GM19328 (cell line): ENCODE measurements at regions not wholly inside any gene's neighbourhood (a gene's known extent, or its start where the extent isn't known, plus 50 kb on each side); places are given as distances from the start of the nearest gene placed in this dataset.

ENCODE experiments used
- ATAC-seq: cut with Tn5 transposase; IDR thresholded peaks from one replicate; pipeline ENCODE4 v1.9.1; 2021; ENCODE audit warnings: mild to moderate bottlenecking, moderate library complexity; ENCODE audit not compliant: unreplicated experiment

DNA sequence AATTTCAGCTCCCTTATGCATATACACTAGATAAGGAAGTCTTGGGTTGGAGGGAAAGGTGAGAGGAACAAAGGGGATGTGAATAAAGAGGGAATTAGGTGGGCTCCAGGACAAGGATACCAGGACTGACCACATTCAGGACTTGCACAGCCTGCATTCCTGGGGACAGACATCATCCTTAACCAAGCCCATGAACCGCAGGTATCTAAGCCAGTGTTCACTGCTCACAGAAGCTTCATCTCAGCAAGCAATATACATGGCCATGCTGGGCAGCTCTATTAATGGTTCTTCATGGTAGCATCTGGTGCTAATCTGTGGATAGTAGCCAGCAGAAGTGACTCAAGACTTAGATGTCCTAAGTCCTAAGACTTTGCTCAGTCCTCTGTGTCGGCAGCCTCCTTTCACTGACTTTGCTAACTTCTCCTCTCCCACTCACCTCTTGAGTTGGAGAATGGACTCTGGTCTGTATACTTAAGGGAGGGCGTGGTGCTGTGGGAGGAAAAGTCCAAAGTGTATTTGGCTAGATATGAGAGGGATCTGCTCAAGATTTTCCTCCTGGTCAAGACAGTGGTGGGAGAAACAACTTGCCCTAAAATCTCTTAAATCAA lies 136.1 kb downstream of the ASCL1 start:
- ATAC-seq = no peak

- no peak for ATAC-seq
Observed at GRCh38 chr12:103097496-103097895, 140.0 kb downstream of the ASCL1 start.

DNA sequence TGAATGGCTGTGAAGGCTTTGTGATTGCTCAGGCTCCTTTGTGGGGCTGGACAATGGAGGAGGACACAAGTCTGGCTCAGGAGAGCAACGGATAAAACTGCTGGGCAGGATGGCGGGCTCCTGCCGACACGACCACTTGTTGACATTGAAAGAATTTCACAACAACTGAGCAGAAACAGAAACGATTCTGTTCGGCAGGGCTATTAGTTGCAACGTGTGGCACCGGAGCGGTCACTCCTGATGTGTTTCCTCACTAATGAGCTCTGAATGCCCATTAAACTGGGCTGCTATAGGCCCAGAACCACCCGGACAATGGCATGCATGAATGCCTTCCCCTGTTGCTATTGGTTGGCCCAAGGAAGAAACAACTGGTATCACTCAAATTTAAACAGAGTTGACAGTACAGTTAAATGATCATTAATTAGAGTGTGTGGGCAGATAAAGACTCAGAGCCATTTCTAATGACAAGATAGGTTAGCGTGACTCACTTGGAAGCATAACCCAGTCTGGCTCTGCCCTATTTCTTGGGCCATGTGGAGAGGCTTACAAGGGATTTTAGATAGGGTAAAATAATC lies 142.9 kb downstream of the ASCL1 start:
- no peak for ATAC-seq

DNA sequence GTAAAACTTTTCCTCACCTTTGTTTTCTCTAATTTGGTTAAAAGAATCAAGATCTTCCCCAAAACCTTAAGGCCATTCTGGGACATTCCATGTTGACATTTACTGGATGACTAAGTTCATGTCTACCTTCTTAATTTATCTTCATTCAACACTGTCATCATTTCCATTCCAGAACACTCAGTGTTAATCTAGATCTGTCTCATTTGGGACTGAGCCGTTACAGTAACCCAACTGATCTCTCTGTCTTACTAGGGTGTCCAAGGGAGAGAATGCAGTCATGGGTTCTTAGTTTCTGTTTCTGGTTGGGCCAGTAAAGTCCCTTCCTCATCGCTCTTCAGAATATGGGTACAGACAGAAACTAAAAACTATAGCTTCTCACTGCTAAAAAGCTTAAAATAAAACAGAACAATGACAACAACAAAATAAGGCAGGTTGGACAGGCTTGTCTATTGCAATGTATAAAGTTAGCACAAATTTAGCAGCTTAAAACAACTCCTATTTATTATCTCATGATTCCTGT lies 144.8 kb downstream of the ASCL1 start:
- peak; percentile 76 for ATAC-seq

DNA sequence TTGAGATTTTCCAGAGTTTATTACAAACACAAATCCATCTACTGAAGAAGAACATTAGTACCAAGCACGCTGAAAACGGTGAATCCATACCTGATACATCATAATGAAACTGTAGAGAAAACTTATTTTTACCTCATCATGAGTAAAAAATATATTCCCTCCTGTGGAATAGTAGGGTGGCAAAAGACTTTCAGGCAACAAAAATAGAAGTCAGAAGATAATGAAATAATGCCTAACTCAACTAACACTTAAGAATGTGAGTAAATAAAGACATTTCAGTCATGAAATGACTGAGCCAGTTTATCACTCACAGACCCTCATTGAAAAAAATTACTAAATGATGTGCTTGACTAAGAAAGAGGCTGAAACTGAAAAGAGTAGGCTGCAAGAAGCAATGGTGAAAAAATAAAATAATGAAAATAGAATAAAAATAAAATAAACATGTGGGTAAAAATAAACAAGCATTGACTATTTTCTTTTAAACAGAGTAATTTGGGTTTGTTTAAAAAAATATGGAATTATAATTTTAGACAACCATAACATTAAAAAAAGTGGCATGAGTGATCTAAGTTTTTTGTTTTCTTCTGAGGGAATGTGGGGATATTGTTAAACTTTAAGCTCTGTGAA lies 148.6 kb downstream of the ASCL1 start:
- ATAC-seq = peak; percentile 55

GRCh38 chr12:103109861-103110260 lies 152.4 kb downstream of the ASCL1 start:
- ATAC-seq = no peak

DNA sequence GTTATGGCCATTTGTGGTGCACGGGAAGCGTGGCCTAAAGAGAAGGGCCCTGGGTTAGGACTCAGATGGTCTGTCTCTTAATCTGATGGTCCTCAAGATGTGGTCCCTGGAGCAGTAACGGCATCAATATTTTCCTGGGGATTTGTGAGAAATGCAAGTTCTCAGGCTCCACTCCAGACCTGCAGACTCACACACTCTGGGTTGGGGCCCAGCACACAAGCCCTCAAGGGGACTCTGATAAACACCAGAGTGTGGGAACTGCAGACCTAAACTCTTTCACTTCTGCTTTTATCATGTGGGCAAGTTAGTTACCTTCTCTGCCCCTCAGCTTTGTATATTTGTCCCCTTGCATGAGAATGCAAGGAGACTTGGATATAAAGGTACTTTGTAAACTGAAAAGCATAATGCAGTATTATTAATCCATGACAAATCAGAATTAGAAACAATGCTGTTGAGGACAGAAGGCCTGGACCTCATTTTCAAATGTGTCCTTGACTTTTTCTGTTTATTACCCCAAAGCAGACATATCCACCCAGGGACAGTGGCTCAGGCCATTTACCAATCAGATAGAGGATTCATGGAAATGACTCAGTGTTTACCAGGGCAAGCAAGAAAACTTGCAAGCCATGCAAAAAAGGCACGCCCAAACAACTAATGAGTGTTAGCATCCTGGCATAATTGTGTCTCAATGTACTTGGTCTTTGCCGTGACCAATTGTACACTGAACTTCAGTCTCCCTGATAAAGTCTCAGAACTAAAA lies 157.0 kb downstream of the ASCL1 start:
- ATAC-seq = peak; percentile 97

- no peak for ATAC-seq
Observed at GRCh38 chr12:103128862-103129501, 171.5 kb downstream of the ASCL1 start.

DNA sequence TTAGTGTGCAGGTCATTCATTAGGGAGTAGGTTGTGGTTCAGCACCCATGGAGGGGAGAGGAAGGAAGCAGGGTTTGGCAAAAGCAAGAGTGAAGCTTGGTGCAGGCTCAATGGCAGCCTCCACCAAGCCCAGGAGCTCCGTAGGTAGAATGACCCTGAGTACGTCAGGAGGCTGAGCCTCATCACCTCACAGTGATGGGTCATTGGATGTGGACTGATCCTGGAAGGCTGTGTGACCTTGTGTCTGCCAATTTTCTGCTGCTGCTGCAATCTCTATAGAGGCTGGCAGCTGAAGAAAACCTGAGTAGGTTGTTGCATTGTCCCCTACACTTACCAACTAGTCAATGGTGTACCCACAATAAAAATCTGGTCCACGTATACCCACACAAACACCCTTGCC lies 173.1 kb downstream of the ASCL1 start:
- ATAC-seq = no peak

- no peak for ATAC-seq
Observed at GRCh38 chr12:103138538-103138937, 181.1 kb downstream of the ASCL1 start.

DNA sequence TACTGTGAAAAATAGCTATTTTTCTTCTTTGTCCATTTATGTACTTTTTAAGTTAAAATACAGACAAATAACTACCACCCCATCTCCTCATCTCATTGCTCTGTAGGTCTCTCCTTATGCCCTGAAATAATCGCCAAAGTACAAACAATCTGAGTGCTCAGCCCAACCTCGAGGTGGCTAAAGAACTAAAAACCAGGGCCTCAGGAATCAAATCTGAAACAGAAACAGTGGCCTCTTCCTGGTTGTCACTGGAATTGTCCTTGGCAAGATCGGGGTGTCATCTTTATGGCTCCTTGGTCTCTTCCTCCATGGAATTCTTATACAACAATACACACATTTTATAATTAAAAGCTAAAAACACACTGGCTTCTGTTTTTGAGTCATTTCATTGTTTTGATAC lies 182.4 kb downstream of the ASCL1 start:
- no peak for ATAC-seq

- no peak for ATAC-seq
Observed at GRCh38 chr12:103140286-103140685, 182.8 kb downstream of the ASCL1 start.

DNA sequence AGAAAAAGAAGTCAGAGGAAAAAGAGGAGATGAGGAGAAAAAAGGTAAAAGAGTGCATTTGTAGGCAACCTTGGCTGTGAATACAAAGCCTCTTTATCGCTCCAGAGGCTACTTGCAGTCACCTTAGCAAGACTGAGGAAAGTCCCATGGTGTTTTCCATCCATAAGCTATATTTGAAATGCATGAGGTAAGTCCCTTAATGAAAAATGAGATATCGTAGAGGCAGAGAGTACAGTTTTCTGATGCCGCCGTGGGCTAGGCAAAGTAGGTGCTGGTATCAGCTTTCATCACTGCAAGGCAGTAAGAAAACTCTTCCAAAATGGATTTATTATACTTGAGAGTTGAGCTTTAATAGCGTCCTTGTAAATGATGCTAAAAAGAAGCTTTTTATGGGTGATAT lies 186.8 kb downstream of the ASCL1 start:
- no peak for ATAC-seq

DNA sequence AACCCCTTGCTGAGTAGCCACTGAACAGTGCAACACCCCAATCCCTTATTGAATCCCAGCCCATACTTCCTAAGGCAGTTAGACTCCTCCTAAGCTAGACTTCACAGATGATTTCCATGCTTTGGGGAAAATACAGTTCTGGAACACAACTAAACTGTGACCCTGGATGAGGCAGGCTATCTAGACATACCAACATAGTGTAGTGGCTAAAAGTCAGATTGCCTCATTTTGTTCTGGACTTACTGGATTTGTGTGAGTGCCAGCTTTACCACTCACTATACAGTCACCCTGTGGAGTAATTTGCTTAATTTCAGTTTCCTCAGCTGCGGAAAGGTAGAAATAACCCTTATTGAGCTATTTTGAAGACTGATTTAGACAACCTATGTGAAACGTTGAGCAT lies 203.1 kb downstream of the ASCL1 start:
- no peak for ATAC-seq

DNA sequence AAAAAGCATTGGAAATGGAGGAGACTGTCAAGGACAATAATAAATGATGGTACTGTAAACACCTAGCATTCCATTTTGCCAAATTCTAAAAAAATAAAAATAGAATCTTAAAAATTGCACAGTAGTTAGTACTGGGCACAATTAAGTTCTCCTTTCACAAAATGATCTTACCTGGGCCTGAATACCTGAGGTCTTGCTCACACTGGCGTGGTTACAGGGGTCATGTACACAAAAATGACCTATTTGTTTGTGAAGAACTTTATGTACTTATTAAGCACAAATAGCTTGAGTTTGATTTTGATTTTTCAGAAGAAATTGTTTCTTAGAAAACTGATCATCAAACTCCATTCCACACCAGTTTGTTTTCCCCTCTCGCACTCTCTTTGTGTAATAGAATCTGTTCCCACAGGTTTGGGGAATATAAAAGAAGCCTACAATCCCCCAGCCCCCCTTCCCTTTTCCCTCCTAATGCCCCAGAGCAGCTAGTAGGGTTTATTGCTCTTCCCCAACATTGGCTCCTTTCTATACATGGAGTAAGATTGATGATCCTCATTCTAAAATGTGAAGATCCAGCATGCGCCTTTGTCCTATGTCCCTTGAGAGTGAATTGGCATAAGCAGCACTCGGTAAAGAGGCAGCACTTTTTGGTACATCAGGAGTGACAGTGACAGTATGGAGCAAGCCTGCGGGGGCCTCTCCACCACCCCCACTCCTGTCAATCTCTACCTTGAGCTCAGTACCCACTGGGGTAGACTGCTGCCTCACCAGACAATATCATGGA lies 204.3 kb downstream of the ASCL1 start:
- no peak for ATAC-seq

- ATAC-seq = no peak
Observed at GRCh38 chr12:103166949-103167348, 209.5 kb downstream of the ASCL1 start.

- no peak for ATAC-seq
Observed at GRCh38 chr12:103172447-103173112, 215.1 kb downstream of the ASCL1 start.

- no peak for ATAC-seq
Observed at GRCh38 chr12:103175625-103176024, 218.2 kb downstream of the ASCL1 start.

GRCh38 chr12:103177639-103178255 lies 220.3 kb downstream of the ASCL1 start:
- no peak for ATAC-seq
